Ovary (tissue), 3 donors: ENCODE measurements at regions not wholly inside any gene's neighbourhood (a gene's known extent, or its start where the extent isn't known, plus 50 kb on each side); places are given as distances from the start of the nearest gene placed in this dataset.

Experiments
- CTCF ChIP-seq, 3 donors: fragments of 450-650 bp in 2 of 3; fragments of 200-600 bp in 1 of 3; IDR thresholded peaks; one replicate each; pipeline versions ENCODE4 v1.5.1 to v1.8.0; 2016 to 2022; ENCODE audit warnings: antibody characterized with exemption in 3 of 3, mild to moderate bottlenecking in 1 of 3
- EP300 ChIP-seq: sonication (generic); formaldehyde crosslinking; IDR thresholded peaks from one replicate; pipeline ENCODE4 v1.6.1; 2017; ENCODE audit warnings: antibody characterized with exemption
- donor health status: DM: no; HTN: no; CAD: no.

GRCh38 chr3:99246010-99246654 lies 344.6 kb upstream of the DCBLD2 start:
- TF ChIP-seq CTCF (IDR thresholded peaks at IDR 0.05) (no peak), EP300 (no peak)
